GM19035 (cell line): ENCODE measurements at regions not wholly inside any gene's neighbourhood (a gene's known extent, or its start where the extent isn't known, plus 50 kb on each side); places are given as distances from the start of the nearest gene placed in this dataset.
"Not testable (repeated sequence)": the region's sequence is repeated elsewhere in the genome, so short reads cannot be mapped to it uniquely, and the experiment has no call there.

ENCODE experiments used
- ATAC-seq: cut with Tn5 transposase; IDR thresholded peaks from one replicate; pipeline ENCODE4 v1.9.1; 2021; ENCODE audit not compliant: unreplicated experiment

DNA sequence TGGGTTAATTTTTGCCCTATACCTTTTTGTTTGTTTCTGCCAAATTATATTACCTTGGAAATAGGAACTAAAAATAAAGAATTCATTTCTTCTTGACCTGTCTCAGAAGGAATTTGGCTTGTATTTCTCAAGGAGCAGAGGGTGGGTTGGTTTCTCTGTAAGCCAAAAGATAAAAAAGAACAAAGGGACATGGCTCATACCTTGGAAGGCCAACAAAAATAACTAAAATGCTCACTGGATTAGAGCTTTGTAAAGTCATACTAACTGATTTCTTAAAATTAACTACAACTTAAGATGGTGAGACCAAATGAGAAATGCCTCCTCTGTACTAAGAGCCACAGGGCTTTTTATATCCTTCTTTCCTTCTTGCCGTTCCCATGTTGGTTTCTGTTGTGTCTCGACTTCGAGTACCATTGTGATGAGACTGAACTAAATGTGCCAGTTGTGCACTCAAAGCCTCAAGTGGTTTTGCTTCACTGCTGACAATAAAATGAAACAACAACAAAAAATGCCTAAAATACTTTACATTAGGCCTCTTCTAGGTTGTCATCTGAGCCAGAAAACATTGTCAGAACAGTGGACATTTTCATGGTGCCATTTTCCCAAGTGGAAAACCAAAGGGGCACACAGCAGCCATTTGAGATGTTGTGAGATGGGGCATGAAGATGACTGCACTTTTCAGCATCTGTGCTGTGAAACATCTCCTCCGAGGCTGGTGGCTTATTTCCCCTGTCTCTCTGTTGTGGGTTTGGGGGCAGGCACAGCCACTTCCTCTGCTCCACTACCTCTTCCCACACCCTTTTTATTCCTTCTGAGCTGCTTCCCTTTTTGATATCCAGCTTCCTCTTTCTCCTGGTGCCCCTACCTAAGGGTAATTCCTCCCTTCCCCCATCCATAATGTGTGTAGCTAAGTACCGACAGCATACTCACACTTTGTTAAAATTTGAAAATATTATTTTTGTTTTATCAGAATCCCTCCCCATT is 51.8 kb upstream of the AGR3 start:
- no peak for ATAC-seq

DNA sequence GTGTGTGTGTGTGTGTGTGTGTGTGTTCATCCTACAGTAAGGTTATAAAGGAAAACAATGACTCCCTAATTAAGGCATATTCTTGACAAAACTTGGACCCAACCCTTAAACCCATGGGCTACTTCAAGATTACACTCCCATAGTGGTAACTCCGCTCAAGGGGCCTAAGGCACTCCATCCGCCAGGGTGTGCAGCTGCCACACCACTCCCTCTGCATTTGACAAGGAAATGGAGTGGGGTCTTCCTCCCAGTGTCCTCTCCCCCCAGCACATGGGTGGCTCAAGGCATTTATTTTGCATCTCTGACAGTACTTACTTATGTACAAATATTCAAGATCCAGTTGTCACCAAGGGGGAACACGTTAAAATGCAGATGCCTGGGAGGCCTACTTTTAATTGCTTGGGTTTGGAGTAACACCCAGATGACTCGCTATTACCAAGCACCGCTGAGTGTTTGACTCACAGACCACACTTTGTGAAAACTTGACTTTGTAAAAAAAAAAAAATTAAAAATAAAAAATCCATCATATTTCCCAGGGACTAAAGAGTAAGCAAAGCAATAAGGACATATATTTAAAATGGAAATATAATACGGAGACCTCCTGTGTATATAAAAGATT is 53.0 kb upstream of the AGR3 start:
- no peak for ATAC-seq

DNA sequence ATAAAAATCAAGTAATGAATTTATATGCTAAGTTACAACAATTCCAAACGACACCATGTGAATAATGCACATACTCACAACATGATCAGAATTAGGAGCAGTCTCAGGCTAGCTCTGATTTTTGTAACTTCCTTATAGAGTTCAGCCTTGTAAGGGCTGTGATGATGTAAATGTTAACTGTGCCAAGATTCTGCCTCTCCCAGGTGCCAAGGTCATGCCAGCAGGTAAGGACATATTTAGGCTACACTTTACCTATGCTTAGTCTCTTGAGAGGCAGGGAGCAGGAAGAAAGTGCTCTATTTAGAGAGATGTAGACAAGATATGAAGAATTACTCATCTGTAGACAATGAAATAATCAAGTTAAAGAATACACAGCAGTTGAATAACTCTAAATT is 53.6 kb upstream of the AGR3 start:
- ATAC-seq, result no peak

GRCh38 chr7:16936626-16937422 is 55.0 kb upstream of the AGR3 start:
- ATAC-seq, result no peak

DNA sequence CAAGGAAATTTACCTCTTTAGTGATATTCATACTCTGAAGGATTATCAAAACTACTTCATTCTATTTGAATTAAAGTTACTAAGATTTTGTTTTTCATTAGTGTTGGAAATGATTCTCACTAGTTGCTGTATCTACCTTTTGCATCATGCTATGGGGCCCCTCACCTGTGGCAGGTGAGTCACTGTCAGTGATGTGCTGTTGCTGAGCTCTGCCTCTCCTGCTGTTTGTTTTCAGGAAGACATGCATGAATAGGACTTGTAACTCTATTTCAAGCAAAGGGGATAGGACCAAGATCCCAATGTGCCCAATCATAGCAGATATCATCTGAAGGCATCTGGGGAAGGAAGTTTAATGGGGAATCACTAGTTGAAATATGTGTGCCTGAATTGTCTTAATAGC is 57.4 kb upstream of the AGR3 start:
- ATAC-seq, result no peak

GRCh38 chr7:16940776-16941175 is 59.0 kb upstream of the AGR3 start:
- no peak for ATAC-seq

DNA sequence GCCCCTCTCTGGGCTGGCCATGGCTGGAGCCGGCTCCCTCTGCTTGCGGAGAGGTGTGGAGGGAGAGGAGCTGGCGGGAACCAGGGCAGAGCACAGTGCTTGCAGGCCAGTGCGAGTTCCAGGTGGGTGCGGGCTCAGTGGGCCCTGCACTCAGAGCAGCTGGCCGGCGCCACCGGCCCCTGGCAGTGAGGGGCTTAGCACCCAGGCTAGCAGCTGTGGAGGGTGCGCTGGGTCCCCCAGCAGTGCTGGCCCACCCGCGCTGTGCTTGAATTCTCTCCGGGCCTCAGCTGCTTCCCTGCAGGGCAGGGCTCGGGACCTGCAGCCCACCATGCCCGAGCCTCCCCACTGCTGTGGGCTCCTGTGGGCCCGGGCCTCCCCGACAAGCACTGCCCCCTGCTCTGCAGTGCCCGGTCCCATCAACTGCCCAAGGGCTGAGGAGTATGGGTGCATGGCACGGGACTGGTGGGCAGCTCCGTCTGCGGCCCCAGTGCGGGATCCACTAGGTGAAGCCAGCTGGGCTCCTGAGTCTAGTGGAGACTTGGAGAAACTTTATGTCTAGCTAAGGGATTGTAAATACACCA is 61.2 kb upstream of the AGR3 start:
- ATAC-seq, result no peak

DNA sequence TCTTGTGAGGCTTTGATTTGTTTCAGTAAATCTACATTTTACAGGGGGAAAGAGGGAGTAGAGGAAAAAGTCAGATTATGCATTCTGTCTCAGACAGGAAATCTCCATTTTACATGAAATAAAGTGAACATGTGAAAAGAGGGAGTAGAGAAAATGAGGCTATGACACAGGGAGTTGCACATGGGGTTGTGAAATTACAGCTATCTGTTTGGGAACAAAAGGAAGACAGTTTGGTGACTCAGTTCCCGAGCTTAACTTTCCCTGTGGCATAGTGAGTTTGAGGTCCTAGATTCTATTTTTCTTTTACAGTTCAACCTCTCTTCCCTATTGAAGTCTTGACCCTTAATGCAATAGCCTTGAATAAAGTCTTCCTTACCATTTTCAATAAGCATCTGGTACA is 63.2 kb upstream of the AGR3 start:
- no peak for ATAC-seq

- ATAC-seq, result no peak
These were observed 63.6 kb upstream of the AGR3 start for GRCh38 chr7:16945372-16945771.

DNA sequence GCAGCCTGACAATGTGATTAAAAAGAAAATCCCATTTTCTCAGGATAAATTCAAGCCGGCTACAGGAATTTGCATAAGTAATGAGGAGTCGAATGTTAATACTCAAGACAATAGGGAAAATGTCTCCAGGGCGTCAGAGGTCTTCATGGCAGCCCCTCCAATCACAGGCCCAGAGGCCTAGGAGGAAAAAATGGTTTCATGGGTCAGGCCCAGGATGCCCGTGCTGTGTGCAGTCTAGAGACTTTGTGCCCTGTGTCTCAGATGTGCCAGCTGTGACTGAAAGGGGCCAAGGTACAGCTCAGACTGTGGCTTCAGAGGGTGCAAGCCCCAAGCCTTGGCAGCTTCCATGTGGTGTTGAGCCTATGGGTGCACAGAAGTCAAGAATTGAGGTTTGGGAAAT is 66.3 kb upstream of the AGR3 start:
- not testable (repeated sequence) for ATAC-seq

GRCh38 chr7:16951483-16952080 is 69.8 kb upstream of the AGR3 start:
- ATAC-seq, result no peak

DNA sequence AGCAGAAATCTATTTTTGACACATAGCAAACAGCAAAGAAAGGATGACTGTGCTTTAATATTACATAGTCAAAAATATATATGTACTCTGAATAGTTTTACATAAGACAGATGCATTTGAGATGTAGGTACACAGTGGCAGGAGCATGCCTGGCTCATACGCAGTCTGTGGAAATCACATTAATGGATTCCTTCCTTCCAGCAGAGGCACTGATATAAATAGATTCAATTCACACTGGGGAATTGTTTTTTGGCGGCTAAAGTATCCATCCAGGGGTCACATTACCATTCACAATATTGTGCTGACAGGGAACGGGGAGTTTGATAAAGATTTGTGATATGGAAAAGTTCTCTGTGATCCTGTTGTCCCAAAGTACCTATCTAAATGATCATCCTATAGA is 72.5 kb upstream of the AGR3 start:
- no peak for ATAC-seq

- ATAC-seq, result no peak
These were observed 76.9 kb upstream of the AGR3 start for GRCh38 chr7:16958724-16959123.

DNA sequence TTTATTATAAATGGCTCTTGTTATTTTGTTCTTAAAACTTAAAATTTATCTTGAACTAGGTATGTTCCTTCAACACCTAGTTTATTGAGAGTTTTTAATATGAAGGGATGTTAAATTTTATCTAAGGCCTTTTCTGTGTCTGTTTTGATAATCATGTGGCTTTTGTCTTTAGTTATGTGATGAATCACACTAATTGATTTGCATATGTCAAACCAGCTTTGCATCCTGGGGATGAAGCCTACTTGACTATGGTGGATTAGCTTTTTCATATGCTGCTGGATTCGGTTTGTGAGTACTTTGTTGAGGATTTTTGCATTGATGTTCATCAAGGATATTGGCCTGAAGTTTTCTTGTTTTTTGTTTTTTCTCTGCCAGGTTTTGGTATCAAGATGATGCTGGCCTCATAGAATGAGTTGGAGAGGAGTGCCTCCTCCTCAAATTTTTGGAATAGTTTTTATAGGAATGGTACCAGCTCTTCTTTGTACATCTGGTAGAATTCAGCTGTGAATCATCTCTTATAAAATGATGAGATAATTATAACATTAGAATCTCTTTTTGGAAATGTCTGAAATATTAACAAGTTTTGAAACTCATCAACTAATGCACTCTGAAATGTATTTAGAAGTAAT is 78.7 kb upstream of the AGR3 start:
- ATAC-seq, result no peak

DNA sequence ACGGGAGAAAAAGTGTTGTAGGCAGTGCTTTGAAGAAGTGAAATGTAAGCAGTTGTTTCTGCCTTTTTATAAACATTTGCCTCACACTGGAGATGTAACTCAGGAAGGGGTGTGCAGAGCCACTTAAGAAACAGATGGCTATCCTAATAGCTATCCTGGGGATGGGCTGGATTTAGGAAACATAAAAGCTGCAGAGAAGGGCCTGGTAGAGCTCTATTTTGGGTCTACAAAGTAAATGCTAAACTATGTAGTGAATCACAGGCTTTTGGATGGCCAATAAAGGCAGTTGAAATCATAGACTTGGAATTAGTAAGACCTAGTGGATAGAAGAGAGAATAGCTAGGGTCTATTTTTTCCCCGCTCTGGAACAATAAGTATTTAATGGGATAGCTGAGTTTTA is 79.9 kb upstream of the AGR3 start:
- ATAC-seq, result no peak

DNA sequence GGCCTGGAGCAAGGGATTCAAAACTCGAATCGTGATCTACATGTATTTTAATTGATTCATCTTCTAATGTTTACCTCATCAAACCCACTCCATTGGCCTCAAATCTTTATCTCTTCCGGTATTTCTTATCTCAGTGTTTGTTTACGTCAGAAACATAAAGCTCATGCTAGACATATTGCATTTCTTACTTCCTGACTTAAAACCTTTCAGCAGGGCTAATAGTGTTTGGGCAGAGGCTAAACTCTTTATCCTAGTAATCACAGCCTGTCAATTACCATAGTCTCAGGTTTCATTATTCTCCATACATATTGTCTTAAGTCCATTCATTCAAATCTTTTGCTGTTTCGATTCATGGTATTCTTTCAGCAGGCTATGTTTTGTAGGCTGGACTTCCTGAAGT is 81.3 kb upstream of the AGR3 start:
- no peak for ATAC-seq

GRCh38 chr7:16965697-16966096 is 83.9 kb upstream of the AGR3 start:
- not testable (repeated sequence) for ATAC-seq

- ATAC-seq, result no peak
These were observed 85.6 kb upstream of the AGR3 start for GRCh38 chr7:16967300-16967811.

- no peak for ATAC-seq
These were observed 89.1 kb upstream of the AGR3 start for GRCh38 chr7:16970732-16971482.
